SU-DHL-6 (cell line): ENCODE measurements at regions not wholly inside any gene's neighbourhood (a gene's known extent, or its start where the extent isn't known, plus 50 kb on each side); places are given as distances from the start of the nearest gene placed in this dataset.
"Not testable (repeated sequence)": the region's sequence is repeated elsewhere in the genome, so short reads cannot be mapped to it uniquely, and the experiment has no call there.

Source experiments
- H2AFZ ChIP-seq: fragments of 200-600 bp; sonication (generic); 2 replicates; pipeline ENCODE4 v1.6.1; 2014; ENCODE audit warnings: low read depth, mild to moderate bottlenecking, moderate library complexity, mixed read lengths, antibody characterized with exemption, low read length; ENCODE audit not compliant: severe bottlenecking
- H3F3A ChIP-seq: fragments of 200-600 bp; shearing (Covaris generic); 2 replicates; pipeline ENCODE4 v1.6.0; 2016; ENCODE audit warnings: antibody characterized with exemption, mild to moderate bottlenecking; ENCODE audit not compliant: insufficient read depth
- H3K27ac ChIP-seq: fragments of 200-600 bp; sonication (generic); 2 replicates; pipeline ENCODE4 v1.5.1; 2016; ENCODE audit warnings: low read depth, mild to moderate bottlenecking, low read length, moderate library complexity, mixed read lengths
- H3K27me3 ChIP-seq: fragments of 200-600 bp; sonication (generic), shearing (Covaris generic); 2 replicates; pipeline ENCODE4 v1.6.0; 2014; ENCODE audit warnings: mild to moderate bottlenecking, low read length
- H3K36me3 ChIP-seq: fragments of 200-600 bp; sonication (generic); 2 replicates; pipeline ENCODE4 v1.6.1; 2014; ENCODE audit warnings: mild to moderate bottlenecking, low read length, mixed read lengths
- H3K4me2 ChIP-seq: fragments of 300-600, 200-600 bp; shearing (Covaris generic), sonication (generic); 2 replicates; pipeline ENCODE4 v1.6.0; 2014; ENCODE audit warnings: low read length, low read depth, mild to moderate bottlenecking; ENCODE audit not compliant: poor library complexity, severe bottlenecking
- H3K4me3 ChIP-seq: fragments of 200-600 bp; sonication (generic); 2 replicates; pipeline ENCODE4 v1.5.1; 2014; ENCODE audit warnings: antibody characterized with exemption, low read length, mild to moderate bottlenecking, mixed read lengths; ENCODE audit not compliant: insufficient read depth, poor library complexity, severe bottlenecking
- H3K79me2 ChIP-seq: fragments of 200-600 bp; sonication (generic); 2 replicates; pipeline ENCODE4 v1.6.1; 2014; ENCODE audit warnings: mild to moderate bottlenecking, low read length, moderate library complexity; ENCODE audit not compliant: insufficient read depth
- H3K9ac ChIP-seq: fragments of 200-600 bp; sonication (generic); 2 replicates; pipeline ENCODE4 v1.7.0; 2014; ENCODE audit warnings: mild to moderate bottlenecking, low read length
- H3K9me2 ChIP-seq: fragments of 200-600 bp; sonication (generic); replicated peaks from 2 replicates; pipeline ENCODE4 v1.6.1; 2014; ENCODE audit warnings: low read length; ENCODE audit not compliant: insufficient read depth
- H3K9me3 ChIP-seq: fragments of 200-600 bp; sonication (generic); 2 replicates; pipeline ENCODE4 v1.6.1; 2014; ENCODE audit warnings: low read length, mixed read lengths; ENCODE audit not compliant: insufficient read depth
- H4K20me1 ChIP-seq: fragments of 200-600 bp; sonication (generic); 2 replicates; pipeline ENCODE4 v1.6.1; 2014; ENCODE audit warnings: low read depth, mild to moderate bottlenecking, antibody characterized with exemption, low read length, moderate library complexity, mixed read lengths
- CTCF ChIP-seq: fragments of 200-600 bp; sonication (generic); IDR thresholded peaks from one replicate; pipeline ENCODE4 v1.5.1; 2017; ENCODE audit warnings: antibody characterized with exemption, mild to moderate bottlenecking, low read length, moderate library complexity; ENCODE audit not compliant: insufficient read depth, poor library complexity, severe bottlenecking
- EZH2phosphoT487 ChIP-seq: fragments of 200-600 bp; sonication (generic), shearing (Covaris generic); conservative IDR thresholded peaks from 2 replicates; pipeline ENCODE4 v1.6.1; 2018; ENCODE audit warnings: mild to moderate bottlenecking, antibody characterized with exemption, low read length, moderate library complexity, mixed read lengths

- TF ChIP-seq CTCF (no peak), EZH2phosphoT487 (no peak)
- no peaks in the 10 kb centered on the region for H3K9me2 ChIP-seq
- H2AFZ ChIP-seq: no peak overlapping the region
- no peaks in the 10 kb centered on the region for H4K20me1 ChIP-seq
- H3K9me3 ChIP-seq: peaks cover 11% of the 10 kb centered on the region; the same call in 1 of the 2 replicates
- H3K4me2 ChIP-seq: peak overlapping the region; percentile 17
- no peak overlapping the region for H3K27ac ChIP-seq
- H3F3A ChIP-seq: no peaks in the 10 kb centered on the region
- H3K36me3 ChIP-seq: no peaks in the 10 kb centered on the region
- no peaks in the 10 kb centered on the region for H3K27me3 ChIP-seq
- H3K79me2 ChIP-seq: no peaks in the 10 kb centered on the region
- H3K4me3 ChIP-seq: no peak overlapping the region
- no peak overlapping the region for H3K9ac ChIP-seq
Measured at GRCh38 chr6:168851460-168852375, 401.9 kb downstream of the THBS2 start.

GRCh38 chr6:168850027-168850736 is 403.5 kb downstream of the THBS2 start:
- H3K9ac ChIP-seq, H3K27ac ChIP-seq, H3K79me2 ChIP-seq, H3K4me2 ChIP-seq, H4K20me1 ChIP-seq, H3K9me2 ChIP-seq, H3K4me3 ChIP-seq, H2AFZ ChIP-seq, H3F3A ChIP-seq, H3K27me3 ChIP-seq, H3K36me3 ChIP-seq: not testable (repeated sequence)
- peaks cover 11% of the 10 kb centered on the region; the same call in 1 of the 2 replicates for H3K9me3 ChIP-seq

- Histone ChIP-seq H3K79me2 (no peaks in the 10 kb centered on the region), H3F3A (no peaks in the 10 kb centered on the region), H4K20me1 (no peaks in the 10 kb centered on the region), H3K4me2 (no peak overlapping the region), H3K27ac (no peak overlapping the region), H3K9ac (no peak overlapping the region), H3K4me3 (no peak overlapping the region), H3K36me3 (no peaks in the 10 kb centered on the region), H3K9me3 (peaks cover 11% of the 10 kb centered on the region; the same call in 1 of the 2 replicates), H3K27me3 (no peaks in the 10 kb centered on the region), H2AFZ (no peak overlapping the region), H3K9me2 (no peaks in the 10 kb centered on the region)
- TF ChIP-seq EZH2phosphoT487: no peak
- TF ChIP-seq CTCF: no peak
Measured at GRCh38 chr6:168849459-168849858, 404.2 kb downstream of the THBS2 start.
